GM12878 (cell line): ENCODE measurements at regions not wholly inside any gene's neighbourhood (a gene's known extent, or its start where the extent isn't known, plus 50 kb on each side); places are given as distances from the start of the nearest gene placed in this dataset.

ENCODE experiments used
- ATAC-seq: fragments of 200-7000 bp; cut with Tn5 transposase; 3 replicates; pipeline ENCODE4 v1.9.1; 2020; ENCODE audit warnings: mild to moderate bottlenecking, moderate library complexity
- BruUV-seq: library from RNA; stranded (reverse); fragments of 400-500 nt; replicated peaks from 2 replicates; lab custom pipeline; 2021; lab: Mats Ljungman, UMichigan
- CTCF ChIA-PET: fragments of 300-600 bp; sonication (Branson Sonifier 250); formaldehyde crosslinking; extraction: SDS; loops from one replicate; lab custom pipeline; 2021; ENCODE audit warnings: inconsistent platforms; lab: Yijun Ruan, JAX
- POLR2A ChIA-PET: fragments of 350-600 bp; formaldehyde crosslinking; extraction: SDS; loops from one replicate; lab custom pipeline; 2021; ENCODE audit warnings: inconsistent platforms; lab: Charles Lee
- RAD21 ChIA-PET: fragments of 300-600 bp; sonication (Branson Sonifier 250); formaldehyde crosslinking; loops from one replicate; lab custom pipeline; 2023; ENCODE audit warnings: antibody characterized with exemption; ENCODE audit not compliant: unreplicated experiment; lab: Charles Lee
- SMC1A ChIA-PET: fragments of 300-600 bp; sonication (Branson Sonifier 250); formaldehyde crosslinking; loops from one replicate; lab custom pipeline; 2023; ENCODE audit not compliant: unreplicated experiment, uncharacterized antibody; lab: Charles Lee
- DNase-seq: peaks from one replicate; pipeline ENCODE4 v3.0.0-alpha.2; 2011; ENCODE audit warnings: low read depth, low spot score
- FAIRE-seq: peaks from 3 replicates; lab custom pipeline; 2011; peaks lifted over from hg19 to GRCh38; lab: Jason Lieb, UNC
- H2AFZ ChIP-seq: 2 replicates; pipeline ENCODE4 v1.6.0; 2011; ENCODE audit warnings: low read depth, low read length, control low read depth; ENCODE audit not compliant: control insufficient read depth
- H3K27ac ChIP-seq: 2 replicates; pipeline ENCODE4 v1.5.1; 2011; ENCODE audit warnings: control low read depth; ENCODE audit not compliant: control insufficient read depth, insufficient read depth
- H3K27me3 ChIP-seq, 2 experiments: replicated peaks in 1 of 2; 2 replicates each; pipeline versions ENCODE4 v1.6.0 to v1.6.1; 2011; ENCODE audit warnings: low read length in 1 of 2; ENCODE audit not compliant: control insufficient read depth in 2 of 2, insufficient read depth in 2 of 2
- H3K36me3 ChIP-seq, 2 experiments: 2 replicates each; pipeline ENCODE4 v1.5.1; 2011; ENCODE audit warnings: low read length in 1 of 2; ENCODE audit not compliant: control insufficient read depth in 2 of 2, insufficient read depth in 2 of 2
- H3K4me1 ChIP-seq: 2 replicates; pipeline ENCODE4 v1.6.1; 2011; ENCODE audit warnings: mild to moderate bottlenecking, low read length, moderate library complexity, mixed read lengths; ENCODE audit not compliant: control insufficient read depth, insufficient read depth
- H3K4me2 ChIP-seq: 2 replicates; pipeline ENCODE4 v1.6.0; 2011; ENCODE audit warnings: control low read depth; ENCODE audit not compliant: control insufficient read depth, insufficient read depth
- H3K4me3 ChIP-seq: fragments of 200-600 bp; sonication (generic); 2 replicates; pipeline ENCODE4 v1.5.1; 2016
- H3K79me2 ChIP-seq: 2 replicates; pipeline ENCODE4 v1.6.0; 2011; ENCODE audit warnings: low read length; ENCODE audit not compliant: control insufficient read depth, insufficient read depth
- H3K9ac ChIP-seq: 2 replicates; pipeline ENCODE4 v1.8.0; 2011; ENCODE audit warnings: low read length, control low read depth, mixed read lengths; ENCODE audit not compliant: control insufficient read depth, insufficient read depth
- H3K9me3 ChIP-seq: replicated peaks from 3 replicates; pipeline ENCODE4 v1.5.1; 2011; ENCODE audit warnings: mild to moderate bottlenecking, low read length; ENCODE audit not compliant: control insufficient read depth, insufficient read depth
- H4K20me1 ChIP-seq: 2 replicates; pipeline ENCODE4 v1.6.0; 2011; ENCODE audit not compliant: control insufficient read depth, insufficient read depth
- BCL11A ChIP-seq: IDR thresholded peaks from 2 replicates; pipeline ENCODE4 v1.6.1; 2011; ENCODE audit warnings: low read depth, low read length
- CHD2 ChIP-seq: IDR thresholded peaks from 2 replicates; pipeline ENCODE4 v1.6.1; 2011; ENCODE audit warnings: low read depth, low read length, improper control_type of control experiment, borderline replicate concordance
- JUNB ChIP-seq: IDR thresholded peaks from 2 replicates; pipeline ENCODE4 v1.6.1; 2016; ENCODE audit warnings: antibody characterized with exemption, mild to moderate bottlenecking
- LARP7 ChIP-seq: fragments of 450-650 bp; IDR thresholded peaks from 2 replicates; pipeline ENCODE4 v1.6.1; 2017; ENCODE audit warnings: mild to moderate bottlenecking
- MTA3 ChIP-seq: IDR thresholded peaks from 2 replicates; pipeline ENCODE4 v1.6.1; 2012; ENCODE audit warnings: low read length, inconsistent platforms, borderline replicate concordance
- NBN ChIP-seq: fragments of 450-650 bp; IDR thresholded peaks from 2 replicates; pipeline ENCODE4 v1.6.1; 2016
- NFXL1 ChIP-seq: fragments of 450-650 bp; IDR thresholded peaks from 2 replicates; pipeline ENCODE4 v1.6.1; 2017; ENCODE audit warnings: antibody characterized with exemption, mild to moderate bottlenecking, borderline replicate concordance
- NR2C1 ChIP-seq: fragments of 450-650 bp; IDR thresholded peaks from 2 replicates; pipeline ENCODE4 v1.6.1; 2017; ENCODE audit warnings: antibody characterized with exemption, mild to moderate bottlenecking, moderate library complexity
- PAX8 ChIP-seq: fragments of 450-650 bp; IDR thresholded peaks from 2 replicates; pipeline ENCODE4 v1.6.1; 2017; ENCODE audit warnings: mild to moderate bottlenecking, moderate library complexity
- RBBP5 ChIP-seq: fragments of 200-600 bp; sonication (generic); conservative IDR thresholded peaks from 2 replicates; pipeline ENCODE4 v1.6.1; 2016
- STAT1 ChIP-seq: fragments of 450-650 bp; conservative IDR thresholded peaks from 2 replicates; pipeline ENCODE4 v1.6.1; 2014; ENCODE audit warnings: antibody characterized with exemption, mild to moderate bottlenecking
- TARDBP ChIP-seq: IDR thresholded peaks from 2 replicates; pipeline ENCODE4 v1.6.1; 2016; ENCODE audit warnings: borderline replicate concordance
- TCF12 ChIP-seq: IDR thresholded peaks from 2 replicates; pipeline ENCODE4 v1.6.1; 2011; ENCODE audit warnings: low read depth, mild to moderate bottlenecking, low read length
- WGBS: methylation state at CpG from one replicate; pipeline ENCODE4 v1.1.6; 2016; ENCODE audit warnings: low lambda C conversion rate; ENCODE audit not compliant: insufficient replicate concordance, insufficient coverage; ENCODE audit errors: missing lambda C conversion rate; 5-methylcytosine and 5-hydroxymethylcytosine counted together
- in situ Hi-C: fragments of 300-500 bp; cut with MboI; formaldehyde crosslinking; loops from 9 replicates; pipeline ENCODE4 v1.14.3; 2018; ENCODE audit warnings: mixed read lengths
- intact Hi-C: fragments of 100-400 bp; cut with micrococcal nuclease; formaldehyde crosslinking; loops from one replicate; pipeline ENCODE4 v1.14.2; 2022; ENCODE audit not compliant: unreplicated experiment
- TF ChIP-seq, protein P1 (sequence below): fragments of 450-650 bp; IDR thresholded peaks from 2 replicates; pipeline ENCODE4 v1.6.1; 2017; ENCODE audit warnings: mild to moderate bottlenecking
- TF ChIP-seq, protein P2 (sequence below): fragments of 450-650 bp; IDR thresholded peaks from 2 replicates; pipeline ENCODE4 v1.6.1; 2016; ENCODE audit warnings: mild to moderate bottlenecking

DNA sequence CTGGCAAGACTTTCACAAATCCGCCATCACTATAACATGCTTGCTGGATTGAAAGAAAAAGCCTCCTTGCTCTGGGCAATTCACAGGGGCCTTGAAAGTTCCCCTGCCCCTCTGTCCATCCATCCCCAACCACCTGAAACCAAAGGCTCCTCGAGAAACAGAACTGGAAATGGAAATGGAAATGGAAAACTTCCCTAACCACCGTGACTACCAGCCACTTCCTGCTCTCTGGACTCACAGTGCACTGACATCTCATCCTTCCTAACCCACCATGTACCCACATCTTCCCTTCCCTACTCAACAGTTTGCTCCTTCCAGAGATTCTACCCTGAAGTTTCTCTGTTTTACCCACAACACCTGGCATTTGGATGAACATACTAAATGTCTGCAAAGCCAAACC is 603.6 kb upstream of the DIPK2B start:
- no peak for DNase-seq
- H3K79me2 ChIP-seq, result no peaks in the 10 kb centered on the region
- H3K9ac ChIP-seq, result no peak overlapping the region
- intact Hi-C loops (loop anchor here (5.0 kb wide), 2 partner anchors 38 to 603 kb away; no protein-coding TSS in a partner anchor), in situ Hi-C loops (no loop called here)
- POLR2A ChIA-PET, result no interaction called here
- BruUV-seq, result no TSS peak
- WGBS, result 21% methylated on average over 3 of the region's 3 CpGs
- H4K20me1 ChIP-seq, result no peaks in the 10 kb centered on the region
- CTCF ChIA-PET, result no interaction called here
- H3K4me1 ChIP-seq, result peaks cover 11% of the 10 kb centered on the region
- FAIRE-seq, result no peak
- ATAC-seq, result no peak
- H3K4me3 ChIP-seq, result no peak overlapping the region
- SMC1A ChIA-PET, result no interaction called here
- no peaks in the 10 kb centered on the region for H3K27me3 ChIP-seq
- no peaks in the 10 kb centered on the region for H3K36me3 ChIP-seq
- RAD21 ChIA-PET, result no interaction called here
- no peak overlapping the region for H3K27ac ChIP-seq
- H2AFZ ChIP-seq, result no peak overlapping the region
- TF ChIP-seq NFXL1 (no peak), LARP7 (no peak), NBN (no peak), MTA3 (no peak), NR2C1 (no peak), TCF12 (no peak), TARDBP (no peak), PAX8 (no peak), JUNB (no peak), BCL11A (no peak), STAT1 (no peak), CHD2 (no peak), RBBP5 (no peak)
- TF ChIP-seq, protein P1, sequence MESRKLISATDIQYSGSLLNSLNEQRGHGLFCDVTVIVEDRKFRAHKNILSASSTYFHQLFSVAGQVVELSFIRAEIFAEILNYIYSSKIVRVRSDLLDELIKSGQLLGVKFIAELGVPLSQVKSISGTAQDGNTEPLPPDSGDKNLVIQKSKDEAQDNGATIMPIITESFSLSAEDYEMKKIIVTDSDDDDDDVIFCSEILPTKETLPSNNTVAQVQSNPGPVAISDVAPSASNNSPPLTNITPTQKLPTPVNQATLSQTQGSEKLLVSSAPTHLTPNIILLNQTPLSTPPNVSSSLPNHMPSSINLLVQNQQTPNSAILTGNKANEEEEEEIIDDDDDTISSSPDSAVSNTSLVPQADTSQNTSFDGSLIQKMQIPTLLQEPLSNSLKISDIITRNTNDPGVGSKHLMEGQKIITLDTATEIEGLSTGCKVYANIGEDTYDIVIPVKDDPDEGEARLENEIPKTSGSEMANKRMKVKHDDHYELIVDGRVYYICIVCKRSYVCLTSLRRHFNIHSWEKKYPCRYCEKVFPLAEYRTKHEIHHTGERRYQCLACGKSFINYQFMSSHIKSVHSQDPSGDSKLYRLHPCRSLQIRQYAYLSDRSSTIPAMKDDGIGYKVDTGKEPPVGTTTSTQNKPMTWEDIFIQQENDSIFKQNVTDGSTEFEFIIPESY, result no peak
- TF ChIP-seq, protein P2, sequence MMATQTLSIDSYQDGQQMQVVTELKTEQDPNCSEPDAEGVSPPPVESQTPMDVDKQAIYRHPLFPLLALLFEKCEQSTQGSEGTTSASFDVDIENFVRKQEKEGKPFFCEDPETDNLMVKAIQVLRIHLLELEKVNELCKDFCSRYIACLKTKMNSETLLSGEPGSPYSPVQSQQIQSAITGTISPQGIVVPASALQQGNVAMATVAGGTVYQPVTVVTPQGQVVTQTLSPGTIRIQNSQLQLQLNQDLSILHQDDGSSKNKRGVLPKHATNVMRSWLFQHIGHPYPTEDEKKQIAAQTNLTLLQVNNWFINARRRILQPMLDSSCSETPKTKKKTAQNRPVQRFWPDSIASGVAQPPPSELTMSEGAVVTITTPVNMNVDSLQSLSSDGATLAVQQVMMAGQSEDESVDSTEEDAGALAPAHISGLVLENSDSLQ, result no peak
- TF ChIP-seq, all 136 proteins: peak for 0
- H3K9me3 ChIP-seq, result no peaks in the 10 kb centered on the region
- no peak overlapping the region for H3K4me2 ChIP-seq
